Keratinocyte (primary cell): ENCODE measurements at regions not wholly inside any gene's neighbourhood (a gene's known extent, or its start where the extent isn't known, plus 50 kb on each side); places are given as distances from the start of the nearest gene placed in this dataset.

Source experiments
- DNase-seq: peaks from one replicate; pipeline ENCODE4 v3.0.0-alpha.2; 2011; ENCODE audit warnings: low read depth, missing footprints, low spot score
- FAIRE-seq: peaks from 2 replicates; lab custom pipeline; 2011; peaks lifted over from hg19 to GRCh38; lab: Jason Lieb, UNC
- H2AFZ ChIP-seq: 2 replicates; pipeline ENCODE4 v1.6.0; 2012; ENCODE audit warnings: low read length, control low read depth, inconsistent platforms; ENCODE audit not compliant: control insufficient read depth
- H3K27ac ChIP-seq: 2 replicates; pipeline ENCODE4 v1.5.1; 2011; ENCODE audit warnings: low read length; ENCODE audit not compliant: control insufficient read depth, insufficient read depth
- H3K27me3 ChIP-seq: 3 replicates; pipeline ENCODE4 v1.6.0; 2011; ENCODE audit warnings: low read length; ENCODE audit not compliant: control insufficient read depth, insufficient read depth; ENCODE audit errors: extremely low read depth
- H3K36me3 ChIP-seq, 2 experiments: 2 replicates in 1 of 2; 3 replicates in 1 of 2; pipeline ENCODE4 v1.5.1; 2011; ENCODE audit warnings: low read length in 2 of 2, mild to moderate bottlenecking in 1 of 2; ENCODE audit not compliant: control insufficient read depth in 2 of 2, insufficient read depth in 2 of 2; ENCODE audit errors: extremely low read depth in 1 of 2
- H3K4me1 ChIP-seq: 3 replicates; pipeline ENCODE4 v1.5.1; 2011; ENCODE audit warnings: low read length; ENCODE audit not compliant: control insufficient read depth, insufficient read depth; ENCODE audit errors: extremely low read depth
- H3K4me2 ChIP-seq: 3 replicates; pipeline ENCODE4 v1.6.0; 2011; ENCODE audit warnings: low read depth, low read length; ENCODE audit not compliant: control insufficient read depth, insufficient read depth; ENCODE audit errors: extremely low read depth
- H3K4me3 ChIP-seq, 3 experiments: fragments of 200-600 bp in 1 of 3; sonication (generic) in 1 of 3; 2 replicates in 2 of 3; 3 replicates in 1 of 3; pipeline ENCODE4 v1.5.1; 2011 to 2016; ENCODE audit warnings: low read length in 3 of 3, mild to moderate bottlenecking in 3 of 3, control low read depth in 2 of 3, inconsistent platforms in 1 of 3, low read depth in 1 of 3, mixed read lengths in 1 of 3, mixed run types in 1 of 3, moderate library complexity in 1 of 3; ENCODE audit not compliant: control insufficient read depth in 2 of 3, insufficient read depth in 2 of 3; ENCODE audit errors: extremely low read depth in 1 of 3
- H3K79me2 ChIP-seq: 2 replicates; pipeline ENCODE4 v1.6.0; 2012; ENCODE audit warnings: low read length; ENCODE audit not compliant: control insufficient read depth, insufficient read depth
- H3K9ac ChIP-seq: 3 replicates; pipeline ENCODE4 v1.6.0; 2011; ENCODE audit warnings: low read length; ENCODE audit not compliant: control insufficient read depth, insufficient read depth; ENCODE audit errors: extremely low read depth
- H3K9me1 ChIP-seq: 3 replicates; pipeline ENCODE4 v1.6.0; 2011; ENCODE audit warnings: low read length; ENCODE audit not compliant: control insufficient read depth, insufficient read depth; ENCODE audit errors: extremely low read depth
- H3K9me3 ChIP-seq: 2 replicates; pipeline ENCODE4 v1.5.1; 2012; ENCODE audit warnings: low read depth, low read length; ENCODE audit not compliant: control insufficient read depth
- H4K20me1 ChIP-seq: 3 replicates; pipeline ENCODE4 v1.6.0; 2011; ENCODE audit warnings: low read length; ENCODE audit not compliant: control insufficient read depth, insufficient read depth; ENCODE audit errors: extremely low read depth
- EZH2 ChIP-seq: IDR thresholded peaks from one replicate; pipeline ENCODE4 v1.6.1; 2012; ENCODE audit warnings: inconsistent platforms, mild to moderate bottlenecking, low read length, moderate library complexity
- dilution Hi-C: fragments of 300-500 bp; cut with MboI; formaldehyde crosslinking; loops from one replicate; pipeline ENCODE4 v1.7.0; 2020; ENCODE audit warnings: low sequenced_read_pairs; ENCODE audit not compliant: extremely low pct_ligation_motif_present
- TF ChIP-seq, protein P1 (sequence below), 3 experiments: IDR thresholded peaks in 1 of 3; conservative IDR thresholded peaks in 1 of 3; optimal IDR thresholded peaks in 1 of 3; 2 replicates in 2 of 3; 3 replicates in 1 of 3; pipeline versions ENCODE3 to v1.5.1; 2011; ENCODE audit warnings: low read length in 3 of 3, mild to moderate bottlenecking in 3 of 3, moderate library complexity in 2 of 3, control low read depth in 1 of 3, inconsistent platforms in 1 of 3; ENCODE audit not compliant: insufficient read depth in 2 of 3; ENCODE audit errors: extremely low read depth in 1 of 3

DNA sequence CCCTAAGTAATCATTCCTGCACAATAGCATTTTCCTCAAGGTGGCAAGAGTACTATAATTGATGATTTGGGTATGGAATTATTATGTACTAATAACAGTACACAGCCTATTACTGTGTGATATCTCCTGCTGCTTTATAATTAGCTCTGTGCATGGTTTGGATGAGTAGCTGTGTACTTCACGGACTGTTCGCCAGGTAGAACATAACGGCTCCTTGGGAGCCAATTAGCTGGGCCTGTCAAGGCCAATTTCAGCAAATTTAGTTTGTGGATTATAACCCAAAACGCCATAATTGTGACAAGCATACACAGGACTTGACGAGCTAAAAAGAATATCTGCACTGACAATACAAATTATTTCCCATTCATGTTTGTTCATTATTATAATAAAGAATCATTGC is 1584.2 kb downstream of the SLITRK1 start:
- H3K27ac ChIP-seq, result no peak overlapping the region
- H3K4me1 ChIP-seq, result no peaks in the 10 kb centered on the region
- no peak overlapping the region for H3K4me2 ChIP-seq
- no peaks in the 10 kb centered on the region for H4K20me1 ChIP-seq
- H3K27me3 ChIP-seq, result no peaks in the 10 kb centered on the region
- H3K4me3 ChIP-seq, result no peak overlapping the region
- TF ChIP-seq, protein P1, sequence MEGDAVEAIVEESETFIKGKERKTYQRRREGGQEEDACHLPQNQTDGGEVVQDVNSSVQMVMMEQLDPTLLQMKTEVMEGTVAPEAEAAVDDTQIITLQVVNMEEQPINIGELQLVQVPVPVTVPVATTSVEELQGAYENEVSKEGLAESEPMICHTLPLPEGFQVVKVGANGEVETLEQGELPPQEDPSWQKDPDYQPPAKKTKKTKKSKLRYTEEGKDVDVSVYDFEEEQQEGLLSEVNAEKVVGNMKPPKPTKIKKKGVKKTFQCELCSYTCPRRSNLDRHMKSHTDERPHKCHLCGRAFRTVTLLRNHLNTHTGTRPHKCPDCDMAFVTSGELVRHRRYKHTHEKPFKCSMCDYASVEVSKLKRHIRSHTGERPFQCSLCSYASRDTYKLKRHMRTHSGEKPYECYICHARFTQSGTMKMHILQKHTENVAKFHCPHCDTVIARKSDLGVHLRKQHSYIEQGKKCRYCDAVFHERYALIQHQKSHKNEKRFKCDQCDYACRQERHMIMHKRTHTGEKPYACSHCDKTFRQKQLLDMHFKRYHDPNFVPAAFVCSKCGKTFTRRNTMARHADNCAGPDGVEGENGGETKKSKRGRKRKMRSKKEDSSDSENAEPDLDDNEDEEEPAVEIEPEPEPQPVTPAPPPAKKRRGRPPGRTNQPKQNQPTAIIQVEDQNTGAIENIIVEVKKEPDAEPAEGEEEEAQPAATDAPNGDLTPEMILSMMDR (optimal IDR thresholded peaks at IDR 0.05 in 1 of 3, IDR thresholded peaks at IDR 0.05 in 1 of 3, conservative IDR thresholded peaks at IDR 0.05 in 1 of 3; ENCODE audit: extremely low read depth in 1 of 3, insufficient read depth in 2 of 3, low read length in 3 of 3), result no peak
- no peak for TF ChIP-seq EZH2
- dilution Hi-C loops, result no loop called here
- FAIRE-seq (no peak), DNase-seq (no peak)
- H3K9me1 ChIP-seq, result no peaks in the 10 kb centered on the region
- H3K79me2 ChIP-seq, result no peaks in the 10 kb centered on the region
- peaks cover 3% of the 10 kb centered on the region for H3K9me3 ChIP-seq
- no peak overlapping the region for H3K9ac ChIP-seq
- no peaks in the 10 kb centered on the region for H3K36me3 ChIP-seq
- no peak overlapping the region for H2AFZ ChIP-seq

DNA sequence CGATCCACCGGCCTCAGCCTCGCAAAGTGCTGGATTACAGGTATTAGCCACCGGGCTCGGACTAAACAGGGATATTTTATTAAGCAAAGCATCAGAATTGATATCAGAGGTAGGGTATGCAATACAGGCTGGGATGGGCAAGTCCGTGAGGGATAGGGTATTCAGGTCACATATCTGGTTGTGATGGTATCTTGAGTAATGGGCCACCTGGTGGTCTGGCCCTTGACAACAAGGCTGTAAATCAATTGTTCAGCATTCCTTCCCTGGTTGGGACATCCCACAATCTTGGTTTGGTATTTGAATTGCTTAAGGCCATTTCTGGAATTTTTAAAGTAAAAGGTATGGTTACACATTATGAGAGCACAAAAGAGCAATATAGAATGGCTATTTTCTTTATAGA is 1588.0 kb downstream of the SLITRK1 start:
- dilution Hi-C loops, result no loop called here

More for the DNA sequence above, 1588.0 kb downstream of the SLITRK1 start:
- TF ChIP-seq, protein P1 (optimal IDR thresholded peaks at IDR 0.05 in 1 of 3, IDR thresholded peaks at IDR 0.05 in 1 of 3, conservative IDR thresholded peaks at IDR 0.05 in 1 of 3; ENCODE audit: extremely low read depth in 1 of 3, insufficient read depth in 2 of 3, low read length in 3 of 3), result no peak
- no peak for TF ChIP-seq EZH2
- H4K20me1 ChIP-seq, result no peaks in the 10 kb centered on the region
- no peaks in the 10 kb centered on the region for H3K4me1 ChIP-seq
- H3K9me3 ChIP-seq, result peaks cover 3% of the 10 kb centered on the region
- no peaks in the 10 kb centered on the region for H3K9me1 ChIP-seq
- no peak overlapping the region for H3K4me2 ChIP-seq
- no peak for DNase-seq
- H3K9ac ChIP-seq, result no peak overlapping the region
- no peak overlapping the region for H3K4me3 ChIP-seq
- H3K27me3 ChIP-seq, result no peaks in the 10 kb centered on the region
- no peaks in the 10 kb centered on the region for H3K79me2 ChIP-seq
- no peak for FAIRE-seq
- no peak overlapping the region for H2AFZ ChIP-seq
- no peaks in the 10 kb centered on the region for H3K36me3 ChIP-seq
- no peak overlapping the region for H3K27ac ChIP-seq
